ENCODE measurements at regions not wholly inside any gene's neighbourhood (a gene's known extent, or its start where the extent isn't known, plus 50 kb on each side); places are given as distances from the start of the nearest gene placed in this dataset.
A peak's percentile ranks its signal among the peaks of the same experiment; 100 is the strongest.

DNA sequence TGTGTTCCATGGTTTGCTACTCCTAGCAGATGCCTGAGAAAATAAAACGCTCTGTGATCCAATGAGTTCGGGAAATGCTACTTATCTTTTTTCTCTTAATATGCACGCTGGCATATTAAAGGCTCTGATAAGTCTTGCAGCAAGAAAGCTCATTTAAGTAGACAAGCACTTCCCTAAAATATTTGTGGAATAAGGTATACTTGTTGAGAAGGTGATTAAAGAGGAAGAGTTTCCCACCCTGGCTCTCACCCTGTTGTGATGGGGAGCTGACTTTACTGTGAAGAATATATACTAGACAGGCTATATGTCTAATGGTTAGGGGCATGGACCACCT lies 279.4 kb downstream of the RPS24 start:
- DNase-seq, result no peak
- no peaks in the 10 kb centered on the region for H3K27me3 ChIP-seq (ENCODE audit: insufficient read depth in 3 of 3, low read length in 2 of 3)
- H3K27ac ChIP-seq, result no peak overlapping the region
- no peaks in the 10 kb centered on the region for H3K36me3 ChIP-seq (ENCODE audit: insufficient read depth in 1 of 2, low read depth in 1 of 2)
- no peak for ATAC-seq
- intact Hi-C loops (cut with DNase I), result loop anchor here in 1 of 2 donors (5.0 kb wide), 1 partner anchor 266 kb away; no protein-coding TSS in a partner anchor
- H3K4me1 ChIP-seq, result peaks cover 5% of the 10 kb centered on the region
- TF ChIP-seq, protein P1, sequence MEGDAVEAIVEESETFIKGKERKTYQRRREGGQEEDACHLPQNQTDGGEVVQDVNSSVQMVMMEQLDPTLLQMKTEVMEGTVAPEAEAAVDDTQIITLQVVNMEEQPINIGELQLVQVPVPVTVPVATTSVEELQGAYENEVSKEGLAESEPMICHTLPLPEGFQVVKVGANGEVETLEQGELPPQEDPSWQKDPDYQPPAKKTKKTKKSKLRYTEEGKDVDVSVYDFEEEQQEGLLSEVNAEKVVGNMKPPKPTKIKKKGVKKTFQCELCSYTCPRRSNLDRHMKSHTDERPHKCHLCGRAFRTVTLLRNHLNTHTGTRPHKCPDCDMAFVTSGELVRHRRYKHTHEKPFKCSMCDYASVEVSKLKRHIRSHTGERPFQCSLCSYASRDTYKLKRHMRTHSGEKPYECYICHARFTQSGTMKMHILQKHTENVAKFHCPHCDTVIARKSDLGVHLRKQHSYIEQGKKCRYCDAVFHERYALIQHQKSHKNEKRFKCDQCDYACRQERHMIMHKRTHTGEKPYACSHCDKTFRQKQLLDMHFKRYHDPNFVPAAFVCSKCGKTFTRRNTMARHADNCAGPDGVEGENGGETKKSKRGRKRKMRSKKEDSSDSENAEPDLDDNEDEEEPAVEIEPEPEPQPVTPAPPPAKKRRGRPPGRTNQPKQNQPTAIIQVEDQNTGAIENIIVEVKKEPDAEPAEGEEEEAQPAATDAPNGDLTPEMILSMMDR (IDR thresholded peaks at IDR 0.05), result no peak
- H3K4me3 ChIP-seq, result no peak overlapping the region
- 85 to 89% (median 88%) methylated on average over 3 of the region's 3 CpGs for WGBS, 3 donors
- H3K9me3 ChIP-seq, result no peaks in the 10 kb centered on the region

DNA sequence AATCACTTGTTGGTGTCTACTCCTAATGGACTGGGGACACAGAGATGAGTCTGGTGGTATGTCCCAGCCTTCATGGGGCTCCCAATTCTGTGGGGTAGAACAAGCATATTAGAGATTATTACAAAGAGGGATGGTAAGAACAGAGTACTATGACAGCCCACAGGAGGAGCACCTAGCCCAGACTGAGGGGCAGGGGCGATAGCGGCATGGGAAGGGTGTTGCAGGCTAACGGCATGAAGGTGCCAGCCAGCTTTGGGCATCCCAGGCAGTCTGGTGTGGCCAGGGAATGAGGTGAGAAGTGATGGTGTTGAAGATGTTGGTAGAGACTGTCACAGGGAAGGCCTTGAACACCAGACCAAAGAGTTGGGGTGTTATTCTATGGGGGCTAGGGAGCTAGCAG lies 280.0 kb downstream of the RPS24 start:
- Histone ChIP-seq H3K27me3 (ENCODE audit: insufficient read depth in 3 of 3, low read length in 2 of 3) (no peaks in the 10 kb centered on the region), H3K27ac (no peak overlapping the region), H3K36me3 (ENCODE audit: insufficient read depth in 1 of 2, low read depth in 1 of 2) (no peaks in the 10 kb centered on the region), H3K9me3 (no peaks in the 10 kb centered on the region), H3K4me1 (peaks cover 5% of the 10 kb centered on the region), H3K4me3 (no peak overlapping the region)
- TF ChIP-seq, protein P1 (IDR thresholded peaks at IDR 0.05), result no peak
- DNase-seq (no peak), ATAC-seq (no peak)
- intact Hi-C loops (cut with DNase I), result loop anchor here in 1 of 2 donors (5.0 kb wide), 1 partner anchor 266 kb away; no protein-coding TSS in a partner anchor
- 96 to 100% (median 98%) methylated on average over 3 of the region's 3 CpGs for WGBS, 3 donors

DNA sequence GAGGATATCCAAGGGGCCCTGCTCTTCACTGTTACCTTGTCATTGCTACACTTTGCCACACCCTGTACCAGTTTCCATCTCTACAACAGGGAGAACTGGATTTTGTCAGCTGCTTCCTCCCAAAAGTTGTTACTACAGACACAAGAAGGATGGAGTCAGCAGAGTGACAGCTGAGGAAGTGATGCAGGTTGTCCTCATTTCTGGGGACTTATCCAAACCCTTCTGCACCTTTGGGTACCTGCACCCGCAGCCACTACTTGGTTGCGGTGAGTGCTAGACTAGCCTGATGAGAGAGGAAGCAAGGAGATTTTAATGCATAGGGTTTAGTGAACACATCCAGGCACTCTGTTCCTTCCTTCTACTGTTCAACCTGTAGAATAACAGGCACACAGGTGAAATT lies 281.0 kb downstream of the RPS24 start:
- WGBS, 3 donors, result 99 to 100% (median 100%) methylated on average over 2 of the region's 2 CpGs
- ATAC-seq, result no peak
- Histone ChIP-seq H3K27me3 (ENCODE audit: insufficient read depth in 3 of 3, low read length in 2 of 3) (no peaks in the 10 kb centered on the region), H3K27ac (no peak overlapping the region), H3K36me3 (ENCODE audit: insufficient read depth in 1 of 2, low read depth in 1 of 2) (no peaks in the 10 kb centered on the region), H3K4me3 (no peak overlapping the region), H3K9me3 (no peaks in the 10 kb centered on the region), H3K4me1 (peaks cover 5% of the 10 kb centered on the region)
- no peak for DNase-seq
- TF ChIP-seq, protein P1 (IDR thresholded peaks at IDR 0.05), result no peak
- intact Hi-C loops (cut with DNase I), result loop anchor here in 1 of 2 donors (5.0 kb wide), 2 partner anchors 102 to 267 kb away; no protein-coding TSS in a partner anchor

DNA sequence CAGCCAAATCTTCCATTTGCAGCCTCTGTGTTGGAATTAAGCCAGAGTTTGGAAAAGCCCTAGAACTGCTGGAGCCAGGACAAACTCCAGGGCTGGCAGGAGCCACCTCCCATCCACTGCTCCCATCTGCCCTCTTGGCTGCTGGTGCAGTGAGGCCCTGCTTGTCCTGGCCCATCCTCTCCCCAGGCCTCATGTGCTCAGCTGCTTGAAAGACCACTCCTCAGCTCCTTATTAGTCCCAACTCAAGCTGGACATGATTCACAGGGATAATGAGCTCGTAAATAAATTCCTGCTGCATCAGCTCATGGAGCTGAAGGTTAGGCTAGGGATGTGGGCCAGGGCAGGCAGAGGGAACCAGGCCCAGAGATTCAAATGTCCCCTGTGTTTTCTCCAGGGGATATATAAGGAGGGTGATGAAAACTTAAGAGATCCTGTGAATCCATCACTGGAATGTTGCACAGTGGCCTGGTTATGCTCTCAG lies 282.8 kb downstream of the RPS24 start:
- 5 to 33% (median 17%) methylated on average over 1 of the region's 1 CpG for WGBS, 3 donors

More for the DNA sequence above, 282.8 kb downstream of the RPS24 start:
- Histone ChIP-seq H3K4me1 (peaks cover 5% of the 10 kb centered on the region), H3K27ac (no peak overlapping the region), H3K27me3 (ENCODE audit: insufficient read depth in 3 of 3, low read length in 2 of 3) (no peaks in the 10 kb centered on the region), H3K9me3 (no peaks in the 10 kb centered on the region), H3K36me3 (ENCODE audit: insufficient read depth in 1 of 2, low read depth in 1 of 2) (no peaks in the 10 kb centered on the region), H3K4me3 (no peak overlapping the region)
- intact Hi-C loops (cut with DNase I), result loop anchor here in 1 of 2 donors (5.0 kb wide), 1 partner anchor 104 kb away; no protein-coding TSS in a partner anchor
- DNase-seq (no peak), ATAC-seq (peak in 3 of 4 donors; percentile 43 to 65 (median 56))
- TF ChIP-seq, protein P1 (IDR thresholded peaks at IDR 0.05), result no peak
